Fibroblast of lung (primary cell): ENCODE measurements at regions not wholly inside any gene's neighbourhood (a gene's known extent, or its start where the extent isn't known, plus 50 kb on each side); places are given as distances from the start of the nearest gene placed in this dataset.

Experiments used
- EZH2 ChIP-seq: IDR thresholded peaks from 2 replicates; pipeline ENCODE4 v1.5.1; 2012; ENCODE audit warnings: low read length, control low read depth, mild to moderate bottlenecking; ENCODE audit errors: missing control alignments
- TF ChIP-seq, protein P1 (sequence below), 2 donors: IDR thresholded peaks in 1 of 2; conservative IDR thresholded peaks in 1 of 2; 1 replicate in 1 of 2; 2 replicates in 1 of 2; pipeline ENCODE4 v1.5.1; 2011 to 2012; ENCODE audit warnings: low read length in 2 of 2, control low read depth in 1 of 2, inconsistent platforms in 1 of 2, low read depth in 1 of 2, mild to moderate bottlenecking in 1 of 2

GRCh38 chr4:73344106-73344505, 60.0 kb upstream of the ALB start:
- TF ChIP-seq, protein P1, sequence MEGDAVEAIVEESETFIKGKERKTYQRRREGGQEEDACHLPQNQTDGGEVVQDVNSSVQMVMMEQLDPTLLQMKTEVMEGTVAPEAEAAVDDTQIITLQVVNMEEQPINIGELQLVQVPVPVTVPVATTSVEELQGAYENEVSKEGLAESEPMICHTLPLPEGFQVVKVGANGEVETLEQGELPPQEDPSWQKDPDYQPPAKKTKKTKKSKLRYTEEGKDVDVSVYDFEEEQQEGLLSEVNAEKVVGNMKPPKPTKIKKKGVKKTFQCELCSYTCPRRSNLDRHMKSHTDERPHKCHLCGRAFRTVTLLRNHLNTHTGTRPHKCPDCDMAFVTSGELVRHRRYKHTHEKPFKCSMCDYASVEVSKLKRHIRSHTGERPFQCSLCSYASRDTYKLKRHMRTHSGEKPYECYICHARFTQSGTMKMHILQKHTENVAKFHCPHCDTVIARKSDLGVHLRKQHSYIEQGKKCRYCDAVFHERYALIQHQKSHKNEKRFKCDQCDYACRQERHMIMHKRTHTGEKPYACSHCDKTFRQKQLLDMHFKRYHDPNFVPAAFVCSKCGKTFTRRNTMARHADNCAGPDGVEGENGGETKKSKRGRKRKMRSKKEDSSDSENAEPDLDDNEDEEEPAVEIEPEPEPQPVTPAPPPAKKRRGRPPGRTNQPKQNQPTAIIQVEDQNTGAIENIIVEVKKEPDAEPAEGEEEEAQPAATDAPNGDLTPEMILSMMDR (conservative IDR thresholded peaks at IDR 0.05 in 1 of 2, IDR thresholded peaks at IDR 0.05 in 1 of 2; ENCODE audit: low read depth in 1 of 2, low read length in 2 of 2): no peak
- no peak for TF ChIP-seq EZH2
